Mesenteric fat pad (tissue), 1 donor: ENCODE measurements at regions not wholly inside any gene's neighbourhood (a gene's known extent, or its start where the extent isn't known, plus 50 kb on each side); places are given as distances from the start of the nearest gene placed in this dataset.
"Not testable (repeated sequence)": the region's sequence is repeated elsewhere in the genome, so short reads cannot be mapped to it uniquely, and the experiment has no call there.

Source experiments
- DNase-seq: peaks from one replicate; pipeline ENCODE4 v3.0.0-alpha.2; 2020; ENCODE audit warnings: low spot score
- donor health status: DM: yes; HTN: yes; CAD: no.

- not testable (repeated sequence) for DNase-seq
Measured at GRCh38 chr2:87262184-87262702, 240.6 kb upstream of the PLGLB1 start.

- DNase-seq: not testable (repeated sequence)
Measured at GRCh38 chr2:87263868-87264518, 242.3 kb upstream of the PLGLB1 start.

GRCh38 chr2:87275192-87275591, 253.5 kb upstream of the PLGLB1 start:
- DNase-seq: not testable (repeated sequence)

- not testable (repeated sequence) for DNase-seq
Measured at GRCh38 chr2:87275974-87276629, 254.5 kb upstream of the PLGLB1 start.

- not testable (repeated sequence) for DNase-seq
Measured at GRCh38 chr2:87276673-87277072, 255.0 kb upstream of the PLGLB1 start.

- not testable (repeated sequence) for DNase-seq
Measured at GRCh38 chr2:87277734-87278133, 256.1 kb upstream of the PLGLB1 start.

- not testable (repeated sequence) for DNase-seq
Measured at GRCh38 chr2:87280596-87281355, 259.1 kb upstream of the PLGLB1 start.

GRCh38 chr2:87283735-87284470, 262.3 kb upstream of the PLGLB1 start:
- DNase-seq: not testable (repeated sequence)

- DNase-seq: not testable (repeated sequence)
Measured at GRCh38 chr2:87284471-87284772, 262.8 kb upstream of the PLGLB1 start.

- DNase-seq: not testable (repeated sequence)
Measured at GRCh38 chr2:87285139-87285538, 263.5 kb upstream of the PLGLB1 start.

- not testable (repeated sequence) for DNase-seq
Measured at GRCh38 chr2:87290566-87291307, 269.1 kb upstream of the PLGLB1 start.

GRCh38 chr2:87291400-87292200, 270.0 kb upstream of the PLGLB1 start:
- not testable (repeated sequence) for DNase-seq

GRCh38 chr2:87293931-87294594, 272.4 kb upstream of the PLGLB1 start:
- not testable (repeated sequence) for DNase-seq

- DNase-seq: not testable (repeated sequence)
Measured at GRCh38 chr2:87295135-87295534, 273.5 kb upstream of the PLGLB1 start.

GRCh38 chr2:87301349-87301748, 279.7 kb upstream of the PLGLB1 start:
- DNase-seq: not testable (repeated sequence)

- not testable (repeated sequence) for DNase-seq
Measured at GRCh38 chr2:87301871-87302270, 280.2 kb upstream of the PLGLB1 start.

GRCh38 chr2:87308621-87309020, 287.0 kb upstream of the PLGLB1 start:
- not testable (repeated sequence) for DNase-seq

GRCh38 chr2:87309785-87310184, 288.1 kb upstream of the PLGLB1 start:
- DNase-seq: not testable (repeated sequence)

- not testable (repeated sequence) for DNase-seq
Measured at GRCh38 chr2:87311896-87312441, 290.3 kb upstream of the PLGLB1 start.
